ENCODE measurements at regions not wholly inside any gene's neighbourhood (a gene's known extent, or its start where the extent isn't known, plus 50 kb on each side); places are given as distances from the start of the nearest gene placed in this dataset.
"Not testable (repeated sequence)": the region's sequence is repeated elsewhere in the genome, so short reads cannot be mapped to it uniquely, and the experiment has no call there.

DNA sequence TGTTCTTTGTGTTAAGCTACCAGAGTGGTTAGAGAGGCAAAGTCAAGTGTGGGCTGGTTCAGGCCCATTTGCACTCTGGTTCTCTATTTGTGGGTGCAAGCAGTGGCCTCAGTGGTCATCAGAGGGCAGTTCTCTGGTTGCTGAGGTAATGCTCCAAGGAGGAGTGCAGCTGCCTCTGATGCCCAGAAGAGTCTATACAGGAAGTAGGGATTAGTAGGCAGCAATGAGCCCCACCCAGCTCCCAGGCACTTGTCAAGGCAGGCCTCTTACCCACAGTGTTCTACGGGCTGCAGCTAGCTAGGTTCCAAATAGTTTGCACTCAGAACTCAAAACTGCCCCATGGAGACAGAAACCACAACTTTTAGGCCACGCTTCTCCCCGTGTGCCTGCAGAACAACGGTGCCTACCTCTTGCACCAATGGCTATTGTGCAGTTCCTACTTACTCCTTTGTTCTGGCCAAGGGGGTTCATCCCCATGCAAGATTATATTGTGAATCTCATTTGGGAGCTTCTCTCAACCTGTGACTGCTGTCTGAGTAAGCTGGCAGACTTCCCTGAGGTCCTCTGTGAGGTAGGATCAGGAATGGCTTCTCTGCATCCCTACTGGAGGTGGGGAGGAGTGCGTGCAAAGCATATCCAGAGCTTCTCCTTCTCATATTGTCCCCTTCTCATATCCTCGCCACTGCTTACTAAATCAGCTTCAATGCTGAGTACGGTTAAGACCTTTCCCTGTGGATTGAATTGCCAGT, 410.3 kb upstream of the LMO3 start:
- intact Hi-C loops (cut with DNase I): no loop called here
- no peaks in the 10 kb centered on the region for H3K36me3 ChIP-seq
- WGBS: 94% methylated on average over 7 of the region's 7 CpGs
- no peaks in the 10 kb centered on the region for H3K9me3 ChIP-seq
- TF ChIP-seq POLR2AphosphoS5 (IDR thresholded peaks at IDR 0.05) (no peak), EP300 (IDR thresholded peaks at IDR 0.05) (no peak), POLR2A (IDR thresholded peaks at IDR 0.05; ENCODE audit: low read depth) (no peak), CTCF (IDR thresholded peaks at IDR 0.05) (no peak)
- no peak overlapping the region for H3K27ac ChIP-seq (replicated peaks in 1 of 4)
- no peaks in the 10 kb centered on the region for H3K27me3 ChIP-seq
- no peak for DNase-seq (ENCODE audit: extremely low spot score)
- H3K4me1 ChIP-seq: no peaks in the 10 kb centered on the region
- H3K4me3 ChIP-seq: no peak overlapping the region

DNA sequence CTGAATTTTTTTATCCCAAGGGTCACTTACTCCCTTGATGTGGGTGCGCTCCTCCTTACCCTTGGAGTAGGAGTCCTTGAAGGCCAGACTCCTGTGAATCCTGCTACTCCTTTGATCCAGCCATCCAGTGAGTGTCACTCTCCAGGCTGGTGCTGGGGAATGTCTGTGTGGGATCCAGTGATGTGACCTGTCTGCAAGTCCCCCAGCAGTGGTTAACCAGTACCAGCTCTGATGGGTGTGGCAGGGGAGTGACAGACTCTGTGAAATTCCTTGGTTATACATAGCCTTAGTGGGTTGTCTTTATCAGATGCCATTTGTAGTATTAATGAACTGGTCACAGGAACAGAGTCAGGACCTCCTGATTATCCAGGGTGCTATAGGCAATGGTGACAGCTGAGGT, 409.5 kb upstream of the LMO3 start:
- Histone ChIP-seq H3K9me3 (no peaks in the 10 kb centered on the region), H3K4me1 (no peaks in the 10 kb centered on the region), H3K4me3 (no peak overlapping the region), H3K27ac (replicated peaks in 1 of 4) (no peak overlapping the region), H3K27me3 (no peaks in the 10 kb centered on the region), H3K36me3 (no peaks in the 10 kb centered on the region)
- no CpG with 5 or more reads among the region's 1 CpG for WGBS
- DNase-seq (ENCODE audit: extremely low spot score): no peak
- no peak for TF ChIP-seq POLR2AphosphoS5 (IDR thresholded peaks at IDR 0.05)
- no peak for TF ChIP-seq POLR2A (IDR thresholded peaks at IDR 0.05; ENCODE audit: low read depth)
- no peak for TF ChIP-seq CTCF (IDR thresholded peaks at IDR 0.05)
- TF ChIP-seq EP300 (IDR thresholded peaks at IDR 0.05): no peak
- intact Hi-C loops (cut with DNase I): no loop called here

GRCh38 chr12:17007442-17008040, 401.6 kb upstream of the LMO3 start:
- DNase-seq (ENCODE audit: extremely low spot score); intact Hi-C loops (cut with DNase I); H3K9me3 ChIP-seq; H3K4me3 ChIP-seq; H3K27ac ChIP-seq (replicated peaks in 1 of 4); H3K36me3 ChIP-seq; H3K27me3 ChIP-seq; H3K4me1 ChIP-seq: not testable (repeated sequence)
- WGBS: 92% methylated on average over 19 of the region's 43 CpGs

- H3K4me1 ChIP-seq; intact Hi-C loops (cut with DNase I); DNase-seq (ENCODE audit: extremely low spot score); H3K36me3 ChIP-seq; H3K9me3 ChIP-seq; H3K27me3 ChIP-seq; H3K4me3 ChIP-seq; H3K27ac ChIP-seq (replicated peaks in 1 of 4): not testable (repeated sequence)
- 83% methylated on average over 12 of the region's 14 CpGs for WGBS
Measured at GRCh38 chr12:16998538-16998937, 392.6 kb upstream of the LMO3 start.

GRCh38 chr12:16984484-16984883, 378.5 kb upstream of the LMO3 start:
- no peak overlapping the region for H3K4me3 ChIP-seq
- TF ChIP-seq POLR2A (IDR thresholded peaks at IDR 0.05; ENCODE audit: low read depth) (no peak), CTCF (IDR thresholded peaks at IDR 0.05) (no peak), EP300 (IDR thresholded peaks at IDR 0.05) (no peak), POLR2AphosphoS5 (IDR thresholded peaks at IDR 0.05) (no peak)
- intact Hi-C loops (cut with DNase I): no loop called here
- DNase-seq (ENCODE audit: extremely low spot score): no peak
- 74% methylated on average over 3 of the region's 3 CpGs for WGBS
- no peak overlapping the region for H3K27ac ChIP-seq (replicated peaks in 1 of 4)
- H3K4me1 ChIP-seq: no peaks in the 10 kb centered on the region
- H3K27me3 ChIP-seq: no peaks in the 10 kb centered on the region
- H3K9me3 ChIP-seq: peaks cover 0 to 6% (median 0%) of the 10 kb centered on the region in 4 donors
- H3K36me3 ChIP-seq: no peaks in the 10 kb centered on the region
